ENCODE measurements at regions not wholly inside any gene's neighbourhood (a gene's known extent, or its start where the extent isn't known, plus 50 kb on each side); places are given as distances from the start of the nearest gene placed in this dataset.

GRCh38 chr2:144280009-144280408, 239.9 kb downstream of the ZEB2 start:
- Histone ChIP-seq H3K27ac (no peak overlapping the region), H3K36me3 (no peaks in the 10 kb centered on the region), H3K27me3 (ENCODE audit: insufficient read depth, low read depth, severe bottlenecking) (no peaks in the 10 kb centered on the region), H3K9me3 (ENCODE audit: severe bottlenecking) (no peaks in the 10 kb centered on the region), H3K4me3 (ENCODE audit: low read depth, low read length) (no peak overlapping the region)
- TF ChIP-seq CTCF (IDR thresholded peaks at IDR 0.05; ENCODE audit: low read depth, low read length) = no peak
- DNase-seq = no peak

- Histone ChIP-seq H3K27me3 (ENCODE audit: insufficient read depth, low read depth, severe bottlenecking) (no peaks in the 10 kb centered on the region), H3K4me3 (ENCODE audit: low read depth, low read length) (no peak overlapping the region), H3K27ac (no peak overlapping the region), H3K9me3 (ENCODE audit: severe bottlenecking) (no peaks in the 10 kb centered on the region), H3K36me3 (no peaks in the 10 kb centered on the region)
- TF ChIP-seq CTCF (IDR thresholded peaks at IDR 0.05; ENCODE audit: low read depth, low read length) = no peak
- no peak for DNase-seq
Measured at GRCh38 chr2:144279165-144279564, 240.8 kb downstream of the ZEB2 start.

- Histone ChIP-seq H3K27me3 (ENCODE audit: insufficient read depth, low read depth, severe bottlenecking) (no peaks in the 10 kb centered on the region), H3K9me3 (ENCODE audit: severe bottlenecking) (no peaks in the 10 kb centered on the region), H3K27ac (no peak overlapping the region), H3K36me3 (no peaks in the 10 kb centered on the region), H3K4me3 (ENCODE audit: low read depth, low read length) (no peak overlapping the region)
- no peak for DNase-seq
- no peak for TF ChIP-seq CTCF (IDR thresholded peaks at IDR 0.05; ENCODE audit: low read depth, low read length)
Measured at GRCh38 chr2:144277622-144278354, 242.1 kb downstream of the ZEB2 start.

GRCh38 chr2:144275340-144275739, 244.6 kb downstream of the ZEB2 start:
- no peak overlapping the region for H3K4me3 ChIP-seq (ENCODE audit: low read depth, low read length)
- no peak for DNase-seq
- no peak for TF ChIP-seq CTCF (IDR thresholded peaks at IDR 0.05; ENCODE audit: low read depth, low read length)
- no peaks in the 10 kb centered on the region for H3K9me3 ChIP-seq (ENCODE audit: severe bottlenecking)
- no peak overlapping the region for H3K27ac ChIP-seq
- H3K36me3 ChIP-seq = no peaks in the 10 kb centered on the region
- H3K27me3 ChIP-seq (ENCODE audit: insufficient read depth, low read depth, severe bottlenecking) = no peaks in the 10 kb centered on the region

- TF ChIP-seq CTCF (IDR thresholded peaks at IDR 0.05; ENCODE audit: low read depth, low read length) = no peak
- H3K27me3 ChIP-seq (ENCODE audit: insufficient read depth, low read depth, severe bottlenecking) = no peaks in the 10 kb centered on the region
- no peak overlapping the region for H3K4me3 ChIP-seq (ENCODE audit: low read depth, low read length)
- no peaks in the 10 kb centered on the region for H3K36me3 ChIP-seq
- no peak overlapping the region for H3K27ac ChIP-seq
- no peak for DNase-seq
- no peaks in the 10 kb centered on the region for H3K9me3 ChIP-seq (ENCODE audit: severe bottlenecking)
Measured at GRCh38 chr2:144274131-144274530, 245.8 kb downstream of the ZEB2 start.

- no peak for TF ChIP-seq CTCF (IDR thresholded peaks at IDR 0.05; ENCODE audit: low read depth, low read length)
- no peak overlapping the region for H3K27ac ChIP-seq
- H3K27me3 ChIP-seq (ENCODE audit: insufficient read depth, low read depth, severe bottlenecking) = no peaks in the 10 kb centered on the region
- H3K36me3 ChIP-seq = no peaks in the 10 kb centered on the region
- DNase-seq = no peak
- no peak overlapping the region for H3K4me3 ChIP-seq (ENCODE audit: low read depth, low read length)
- no peaks in the 10 kb centered on the region for H3K9me3 ChIP-seq (ENCODE audit: severe bottlenecking)
Measured at GRCh38 chr2:144270951-144271350, 249.0 kb downstream of the ZEB2 start.

Measured in WERI-Rb-1 (cell line).